ENCODE measurements at regions not wholly inside any gene's neighbourhood (a gene's known extent, or its start where the extent isn't known, plus 50 kb on each side); places are given as distances from the start of the nearest gene placed in this dataset.

- intact Hi-C loops (cut with micrococcal nuclease) = no loop called here
These were observed 63.6 kb upstream of the C1QTNF7 start for GRCh38 chr4:15364183-15364582.

GRCh38 chr4:15365641-15366040 is 62.2 kb upstream of the C1QTNF7 start:
- intact Hi-C loops (cut with micrococcal nuclease) = no loop called here

- intact Hi-C loops (cut with micrococcal nuclease) = no loop called here
These were observed 61.1 kb upstream of the C1QTNF7 start for GRCh38 chr4:15366721-15367120.

- intact Hi-C loops (cut with micrococcal nuclease) = no loop called here
These were observed 59.0 kb upstream of the C1QTNF7 start for GRCh38 chr4:15368856-15369255.

GRCh38 chr4:15370296-15370695 is 57.5 kb upstream of the C1QTNF7 start:
- intact Hi-C loops (cut with micrococcal nuclease) = no loop called here

- intact Hi-C loops (cut with micrococcal nuclease) = no loop called here
These were observed 54.5 kb upstream of the C1QTNF7 start for GRCh38 chr4:15373363-15373762.

GRCh38 chr4:15374656-15375055 is 53.2 kb upstream of the C1QTNF7 start:
- intact Hi-C loops (cut with micrococcal nuclease) = no loop called here

- intact Hi-C loops (cut with micrococcal nuclease) = no loop called here
These were observed 52.2 kb upstream of the C1QTNF7 start for GRCh38 chr4:15375667-15376066.

- intact Hi-C loops (cut with micrococcal nuclease) = no loop called here
These were observed 51.7 kb upstream of the C1QTNF7 start for GRCh38 chr4:15376145-15376544.

- intact Hi-C loops (cut with micrococcal nuclease) = no loop called here
These were observed 51.2 kb upstream of the C1QTNF7 start for GRCh38 chr4:15376594-15376993.

All from T-helper 1 cell treated with Interleukin-12 subunit alpha and Interleukin-12 subunit beta and Interleukin-4 antibody, amounts not matched to agents 30 ng/mL and 1 ng/mL, for 36 hours (primary cell).